BE2C (cell line): ENCODE measurements at regions not wholly inside any gene's neighbourhood (a gene's known extent, or its start where the extent isn't known, plus 50 kb on each side); places are given as distances from the start of the nearest gene placed in this dataset.

Experiments
- DNase-seq: peaks from one replicate; pipeline ENCODE4 v3.0.0-alpha.2; 2020
- H3K27me3 ChIP-seq: fragments of 250-450 bp; sonication (Bioruptor Pico); 2 replicates; pipeline ENCODE4 v1.5.1; 2020; ENCODE audit warnings: mild to moderate bottlenecking
- H3K36me3 ChIP-seq: fragments of 250-450 bp; sonication (Bioruptor Pico); 2 replicates; pipeline ENCODE4 v1.5.1; 2020; ENCODE audit warnings: mild to moderate bottlenecking
- H3K4me1 ChIP-seq: fragments of 250-450 bp; sonication (Bioruptor Pico); 2 replicates; pipeline ENCODE4 v1.5.1; 2020
- H3K4me3 ChIP-seq: 2 replicates; pipeline ENCODE4 v1.5.1; 2011; ENCODE audit warnings: low read depth, low read length
- H3K9me3 ChIP-seq: fragments of 250-450 bp; sonication (Bioruptor Pico); 2 replicates; pipeline ENCODE4 v1.5.1; 2020
- CTCF ChIP-seq: IDR thresholded peaks from 2 replicates; pipeline ENCODE4 v1.5.1; 2012; ENCODE audit warnings: mild to moderate bottlenecking, low read depth, low read length

GRCh38 chr1:31127266-31127665 lies 61.7 kb upstream of the PUM1 start:
- no peak overlapping the region for H3K4me3 ChIP-seq
- no peaks in the 10 kb centered on the region for H3K4me1 ChIP-seq
- H3K9me3 ChIP-seq, result no peaks in the 10 kb centered on the region
- no peak for TF ChIP-seq CTCF
- DNase-seq, result no peak
- H3K36me3 ChIP-seq, result no peaks in the 10 kb centered on the region
- H3K27me3 ChIP-seq, result no peaks in the 10 kb centered on the region

GRCh38 chr1:31122741-31123140 lies 57.2 kb upstream of the PUM1 start:
- DNase-seq, result no peak
- H3K4me1 ChIP-seq, result no peaks in the 10 kb centered on the region
- H3K36me3 ChIP-seq, result no peaks in the 10 kb centered on the region
- H3K27me3 ChIP-seq, result no peaks in the 10 kb centered on the region
- TF ChIP-seq CTCF, result no peak
- H3K9me3 ChIP-seq, result no peaks in the 10 kb centered on the region
- no peak overlapping the region for H3K4me3 ChIP-seq

GRCh38 chr1:31122101-31122735 lies 56.7 kb upstream of the PUM1 start:
- Histone ChIP-seq H3K4me1 (no peaks in the 10 kb centered on the region), H3K36me3 (no peaks in the 10 kb centered on the region), H3K27me3 (no peaks in the 10 kb centered on the region), H3K9me3 (no peaks in the 10 kb centered on the region), H3K4me3 (no peak overlapping the region)
- no peak for TF ChIP-seq CTCF
- DNase-seq, result peak; percentile 32

- H3K27me3 ChIP-seq, result no peaks in the 10 kb centered on the region
- H3K4me1 ChIP-seq, result no peaks in the 10 kb centered on the region
- H3K36me3 ChIP-seq, result no peaks in the 10 kb centered on the region
- TF ChIP-seq CTCF, result no peak
- no peak for DNase-seq
- H3K9me3 ChIP-seq, result no peaks in the 10 kb centered on the region
- no peak overlapping the region for H3K4me3 ChIP-seq
Measured at GRCh38 chr1:31120783-31121180, 55.3 kb upstream of the PUM1 start.

GRCh38 chr1:31116022-31116421 lies 50.5 kb upstream of the PUM1 start:
- H3K36me3 ChIP-seq, result no peaks in the 10 kb centered on the region
- H3K9me3 ChIP-seq, result no peaks in the 10 kb centered on the region
- no peak for TF ChIP-seq CTCF
- no peak overlapping the region for H3K4me3 ChIP-seq
- DNase-seq, result no peak
- no peaks in the 10 kb centered on the region for H3K27me3 ChIP-seq
- H3K4me1 ChIP-seq, result no peaks in the 10 kb centered on the region
